Kidney epithelial cell (primary cell): ENCODE measurements at regions not wholly inside any gene's neighbourhood (a gene's known extent, or its start where the extent isn't known, plus 50 kb on each side); places are given as distances from the start of the nearest gene placed in this dataset.

ENCODE experiments used
- DNase-seq: peaks from one replicate; pipeline ENCODE4 v3.0.0-alpha.2; 2010; ENCODE audit warnings: low read depth
- H3K27me3 ChIP-seq: 2 replicates; pipeline ENCODE4 v1.6.0; 2011; ENCODE audit warnings: low read length; ENCODE audit not compliant: control insufficient read depth, insufficient read depth
- H3K36me3 ChIP-seq: 2 replicates; pipeline ENCODE4 v1.5.1; 2011; ENCODE audit warnings: low read length; ENCODE audit not compliant: control insufficient read depth, insufficient read depth
- H3K4me3 ChIP-seq: 2 replicates; pipeline ENCODE4 v1.5.1; 2011; ENCODE audit warnings: low read depth, mild to moderate bottlenecking, control low read depth, low read length
- TF ChIP-seq, protein P1 (sequence below): IDR thresholded peaks from 2 replicates; pipeline ENCODE4 v1.5.1; 2011; ENCODE audit warnings: mild to moderate bottlenecking, moderate library complexity, low read length, control low read depth, inconsistent platforms; ENCODE audit not compliant: insufficient read depth, poor library complexity, severe bottlenecking

DNA sequence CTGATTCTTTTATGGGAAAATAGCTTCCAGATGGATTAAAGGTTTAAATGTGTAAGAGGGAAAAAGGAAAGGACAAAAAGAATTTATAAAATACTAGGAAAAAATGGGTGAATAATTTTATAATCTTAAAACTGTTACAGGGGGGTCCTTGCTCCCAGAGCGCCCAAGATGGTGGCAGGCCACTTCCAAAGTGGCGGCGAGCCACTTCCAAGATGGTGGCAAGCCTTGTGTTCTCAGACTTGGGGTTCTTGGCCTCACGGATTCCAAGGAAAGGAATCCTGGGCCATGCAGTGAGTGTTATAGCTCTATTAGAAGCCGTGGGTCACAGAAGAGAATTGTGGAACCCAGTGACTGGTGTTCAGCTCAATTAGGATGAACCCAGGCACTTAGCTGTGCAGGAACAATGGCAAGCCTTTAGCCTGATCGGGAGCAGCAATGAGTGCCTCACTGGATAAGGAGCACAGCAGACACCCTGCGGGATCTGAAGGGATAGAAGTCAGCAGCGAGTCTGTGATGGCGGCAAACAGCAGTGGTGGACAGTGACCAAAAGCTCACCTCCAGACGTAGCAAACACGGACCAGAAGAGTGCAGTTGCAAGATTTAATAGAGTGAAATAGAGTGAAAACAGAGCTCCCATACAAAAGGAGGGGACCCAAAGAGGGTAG is 83.2 kb upstream of the SNCAIP start:
- TF ChIP-seq, protein P1, sequence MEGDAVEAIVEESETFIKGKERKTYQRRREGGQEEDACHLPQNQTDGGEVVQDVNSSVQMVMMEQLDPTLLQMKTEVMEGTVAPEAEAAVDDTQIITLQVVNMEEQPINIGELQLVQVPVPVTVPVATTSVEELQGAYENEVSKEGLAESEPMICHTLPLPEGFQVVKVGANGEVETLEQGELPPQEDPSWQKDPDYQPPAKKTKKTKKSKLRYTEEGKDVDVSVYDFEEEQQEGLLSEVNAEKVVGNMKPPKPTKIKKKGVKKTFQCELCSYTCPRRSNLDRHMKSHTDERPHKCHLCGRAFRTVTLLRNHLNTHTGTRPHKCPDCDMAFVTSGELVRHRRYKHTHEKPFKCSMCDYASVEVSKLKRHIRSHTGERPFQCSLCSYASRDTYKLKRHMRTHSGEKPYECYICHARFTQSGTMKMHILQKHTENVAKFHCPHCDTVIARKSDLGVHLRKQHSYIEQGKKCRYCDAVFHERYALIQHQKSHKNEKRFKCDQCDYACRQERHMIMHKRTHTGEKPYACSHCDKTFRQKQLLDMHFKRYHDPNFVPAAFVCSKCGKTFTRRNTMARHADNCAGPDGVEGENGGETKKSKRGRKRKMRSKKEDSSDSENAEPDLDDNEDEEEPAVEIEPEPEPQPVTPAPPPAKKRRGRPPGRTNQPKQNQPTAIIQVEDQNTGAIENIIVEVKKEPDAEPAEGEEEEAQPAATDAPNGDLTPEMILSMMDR, result no peak
- DNase-seq, result no peak
- H3K4me3 ChIP-seq, result no peak overlapping the region

DNA sequence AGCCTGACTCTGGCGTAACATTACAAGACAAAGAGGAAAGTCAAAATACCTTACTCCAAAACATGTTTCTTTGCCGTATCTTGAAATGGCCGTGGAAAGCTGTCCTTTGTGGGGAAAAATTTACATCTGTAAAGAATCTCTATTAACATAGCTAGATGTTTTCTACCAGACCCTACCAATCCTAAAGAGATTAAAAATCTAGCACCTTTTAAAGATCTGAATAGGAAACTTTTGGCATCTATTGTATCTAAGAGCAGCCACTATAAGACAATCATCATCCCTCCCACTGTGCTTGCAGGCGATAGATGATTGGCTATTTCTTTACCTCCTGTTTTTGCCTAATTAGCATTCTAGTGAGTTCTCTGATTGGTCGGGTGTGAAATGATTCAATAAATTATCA is 82.5 kb upstream of the SNCAIP start:
- Histone ChIP-seq H3K36me3 (no peaks in the 10 kb centered on the region), H3K4me3 (no peak overlapping the region), H3K27me3 (no peaks in the 10 kb centered on the region)
- TF ChIP-seq, protein P1, result no peak
- DNase-seq, result no peak

More for the DNA sequence above, 83.2 kb upstream of the SNCAIP start:
- Histone ChIP-seq H3K36me3 (no peaks in the 10 kb centered on the region), H3K27me3 (no peaks in the 10 kb centered on the region)

DNA sequence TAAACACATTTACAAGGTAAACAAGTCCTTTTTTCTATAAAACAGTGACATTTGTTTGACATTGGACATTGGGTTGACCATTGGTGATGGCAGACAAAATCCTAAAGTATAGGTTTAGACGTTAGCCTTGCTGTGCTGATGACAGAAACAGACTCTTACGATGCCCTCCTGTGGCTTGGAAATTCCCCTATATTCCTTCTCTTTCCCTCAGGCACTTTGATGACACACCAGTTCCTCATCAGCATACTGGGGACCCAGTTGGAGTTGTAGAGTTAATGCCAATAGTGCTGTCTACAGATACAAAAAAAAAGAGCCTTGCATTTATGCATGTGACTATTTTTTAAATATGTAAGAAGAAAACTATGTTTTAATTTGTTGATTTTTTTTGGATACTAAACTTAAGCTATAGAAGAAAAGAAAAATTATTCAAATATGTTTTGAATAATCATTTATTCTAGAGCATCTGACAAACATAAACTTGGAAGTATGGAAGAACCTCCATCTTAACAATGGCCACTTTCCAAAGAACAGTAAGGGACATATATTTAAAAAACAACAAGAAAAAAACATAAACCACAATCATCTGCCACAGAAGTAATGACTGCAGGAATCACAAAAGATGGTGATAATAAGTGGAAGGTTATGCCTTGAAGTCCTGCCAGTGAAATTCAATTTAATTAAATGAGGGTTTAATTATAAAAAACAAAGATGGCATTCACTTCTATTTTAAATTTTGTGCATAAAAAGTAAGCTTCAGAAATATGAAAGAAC is 75.6 kb upstream of the SNCAIP start:
- TF ChIP-seq, protein P1, result no peak
- Histone ChIP-seq H3K27me3 (no peaks in the 10 kb centered on the region), H3K36me3 (no peaks in the 10 kb centered on the region), H3K4me3 (no peak overlapping the region)
- no peak for DNase-seq

DNA sequence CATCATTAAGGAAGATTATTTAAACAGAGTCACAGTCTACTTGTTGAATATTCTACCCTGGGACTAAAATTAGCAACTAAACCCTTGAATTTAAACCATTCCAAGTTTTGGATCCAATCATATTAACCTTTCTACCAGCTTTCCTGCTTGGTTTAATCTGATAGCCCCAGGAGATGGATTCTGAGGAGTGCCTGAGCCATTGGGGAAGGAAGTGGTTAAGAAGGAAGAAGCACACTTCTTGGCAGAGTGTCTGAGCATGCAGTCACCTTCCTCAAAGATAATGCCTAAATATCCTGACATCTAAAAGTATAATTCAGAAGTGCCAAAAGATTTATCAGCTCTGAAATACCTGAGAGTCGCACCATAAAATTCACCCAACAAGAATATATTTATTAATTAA is 74.1 kb upstream of the SNCAIP start:
- Histone ChIP-seq H3K36me3 (no peaks in the 10 kb centered on the region), H3K4me3 (no peak overlapping the region), H3K27me3 (no peaks in the 10 kb centered on the region)
- TF ChIP-seq, protein P1, result no peak
- DNase-seq, result no peak

DNA sequence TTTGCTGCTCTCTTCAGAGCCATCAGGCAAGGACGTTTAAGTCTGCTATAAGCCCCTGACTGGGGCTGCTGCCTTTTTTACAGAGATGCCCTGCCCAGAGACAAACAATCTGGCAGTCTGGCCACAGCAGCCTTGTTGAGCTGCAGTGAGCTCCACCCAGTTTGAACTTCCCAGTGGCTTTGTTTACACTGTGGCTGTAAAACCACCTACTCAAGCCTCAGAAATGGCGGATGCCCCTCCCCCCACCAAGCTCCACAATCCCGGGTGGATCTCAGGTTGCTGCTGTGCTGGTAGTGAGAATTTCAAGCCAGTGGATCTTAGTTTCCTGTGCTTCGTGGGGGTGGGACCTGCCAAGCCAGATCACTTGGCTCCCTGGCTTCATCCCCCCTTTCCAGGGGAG is 59.7 kb upstream of the SNCAIP start:
- TF ChIP-seq, protein P1, result no peak
- H3K4me3 ChIP-seq, result no peak overlapping the region
- no peaks in the 10 kb centered on the region for H3K27me3 ChIP-seq
- no peak for DNase-seq
- no peaks in the 10 kb centered on the region for H3K36me3 ChIP-seq
